Ovary (tissue), 7 donors: ENCODE measurements at regions not wholly inside any gene's neighbourhood (a gene's known extent, or its start where the extent isn't known, plus 50 kb on each side); places are given as distances from the start of the nearest gene placed in this dataset.

Source experiments
- DNase-seq, 5 donors: peaks; one replicate each; pipeline ENCODE4 v3.0.0-alpha.2; 2019 to 2020
- H3K27ac ChIP-seq, 2 donors: fragments of 200-600 bp; one replicate each; pipeline versions ENCODE4 v1.5.1 to v1.8.0; 2019 to 2022
- H3K27me3 ChIP-seq: fragments of 200-600 bp; one replicate; pipeline ENCODE4 v1.8.0; 2022
- H3K36me3 ChIP-seq: fragments of 200-600 bp; sonication (generic); one replicate; pipeline ENCODE4 v1.5.1; 2019
- H3K4me1 ChIP-seq: one replicate; pipeline ENCODE4 v1.8.1; 2013; ENCODE audit warnings: mild to moderate bottlenecking, moderate library complexity; ENCODE audit not compliant: insufficient read depth
- H3K4me3 ChIP-seq: fragments of 200-600 bp; sonication (generic); one replicate; pipeline ENCODE4 v1.5.1; 2017
- H3K9me3 ChIP-seq, 2 donors: fragments of 200-600 bp in 1 of 2; sonication (generic) in 1 of 2; one replicate each; pipeline versions ENCODE4 v1.5.1 to v1.8.1; 2013 to 2019; ENCODE audit warnings: mild to moderate bottlenecking in 1 of 2, moderate library complexity in 1 of 2
- CTCF ChIP-seq, 3 donors: fragments of 450-650 bp in 2 of 3; fragments of 200-600 bp in 1 of 3; IDR thresholded peaks; one replicate each; pipeline versions ENCODE4 v1.5.1 to v1.8.0; 2016 to 2022; ENCODE audit warnings: antibody characterized with exemption in 3 of 3, mild to moderate bottlenecking in 1 of 3
- EP300 ChIP-seq: sonication (generic); formaldehyde crosslinking; IDR thresholded peaks from one replicate; pipeline ENCODE4 v1.6.1; 2017; ENCODE audit warnings: antibody characterized with exemption
- POLR2A ChIP-seq: fragments of 450-650 bp; IDR thresholded peaks from one replicate; pipeline ENCODE4 v1.6.1; 2017; ENCODE audit warnings: antibody characterized with exemption, mild to moderate bottlenecking, moderate library complexity
- WGBS, 3 donors: extraction: QIAGEN DNeasy Blood & Tissue Kit in 1 of 3; methylation state at CpG; one replicate each; pipeline versions ENCODE4 v1.1.5 to v1.1.7; 2013 to 2017; 5-methylcytosine and 5-hydroxymethylcytosine counted together
- intact Hi-C, 4 donors: fragments of 100-400 bp; cut with DNase I; formaldehyde crosslinking; loops; one replicate each; pipeline versions ENCODE4 v1.11.0 to v1.15.1; 2022 to 2023
- donor health status: DM: no; HTN: no; CAD: no; lungs with moderate emphysema.
- donor health status: DM: no; HTN: no; CAD: no.
- donor health status: Bipolar disorder and iron deficiency.
- donor health status: DM: no; HTN: no; CAD: no.
- donor health status: DM: yes; HTN: yes; CAD: no.

- no peak overlapping the region for H3K27ac ChIP-seq
- TF ChIP-seq EP300 (no peak), CTCF (IDR thresholded peaks at IDR 0.05) (no peak), POLR2A (no peak)
- H3K27me3 ChIP-seq, result no peaks in the 10 kb centered on the region
- intact Hi-C loops, result no loop called here
- no peak for DNase-seq
- H3K9me3 ChIP-seq, result no peaks in the 10 kb centered on the region
- H3K4me3 ChIP-seq, result no peak overlapping the region
- WGBS, 3 donors, result 38 to 61% (median 48%) methylated on average over 3 of the region's 3 CpGs
- no peaks in the 10 kb centered on the region for H3K4me1 ChIP-seq
- no peaks in the 10 kb centered on the region for H3K36me3 ChIP-seq
Observed at GRCh38 chr10:36157486-36157885, 515.4 kb upstream of the FZD8 start.

- no peaks in the 10 kb centered on the region for H3K36me3 ChIP-seq
- H3K27ac ChIP-seq, result no peak overlapping the region
- intact Hi-C loops, result no loop called here
- TF ChIP-seq EP300 (no peak), POLR2A (no peak), CTCF (IDR thresholded peaks at IDR 0.05) (no peak)
- no peaks in the 10 kb centered on the region for H3K27me3 ChIP-seq
- no peaks in the 10 kb centered on the region for H3K9me3 ChIP-seq
- 96 to 100% (median 97%) methylated on average over 1 of the region's 1 CpG for WGBS, 3 donors
- DNase-seq, result no peak
- H3K4me3 ChIP-seq, result no peak overlapping the region
- H3K4me1 ChIP-seq, result no peaks in the 10 kb centered on the region
Observed at GRCh38 chr10:36148207-36148606, 506.1 kb upstream of the FZD8 start.

GRCh38 chr10:36147529-36147928 lies 505.4 kb upstream of the FZD8 start:
- H3K27ac ChIP-seq, result no peak overlapping the region
- intact Hi-C loops, result no loop called here
- TF ChIP-seq EP300 (no peak), POLR2A (no peak), CTCF (IDR thresholded peaks at IDR 0.05) (no peak)

GRCh38 chr10:36141856-36142560 lies 499.9 kb upstream of the FZD8 start:
- Histone ChIP-seq H3K4me1 (no peaks in the 10 kb centered on the region), H3K36me3 (no peaks in the 10 kb centered on the region), H3K4me3 (no peak overlapping the region), H3K27me3 (no peaks in the 10 kb centered on the region), H3K27ac (no peak overlapping the region), H3K9me3 (no peaks in the 10 kb centered on the region)
- 54 to 62% (median 56%) methylated on average over 7 of the region's 7 CpGs for WGBS, 3 donors
- intact Hi-C loops, result no loop called here
- TF ChIP-seq CTCF (IDR thresholded peaks at IDR 0.05) (no peak), EP300 (no peak), POLR2A (no peak)
- no peak for DNase-seq

More at GRCh38 chr10:36147529-36147928, 505.4 kb upstream of the FZD8 start:
- DNase-seq, result no peak
- Histone ChIP-seq H3K4me3 (no peak overlapping the region), H3K4me1 (no peaks in the 10 kb centered on the region), H3K9me3 (no peaks in the 10 kb centered on the region), H3K36me3 (no peaks in the 10 kb centered on the region), H3K27me3 (no peaks in the 10 kb centered on the region)
